AG09309 (cell line): ENCODE measurements at regions not wholly inside any gene's neighbourhood (a gene's known extent, or its start where the extent isn't known, plus 50 kb on each side); places are given as distances from the start of the nearest gene placed in this dataset.

Experiments used
- DNase-seq: peaks from one replicate; pipeline ENCODE4 v3.0.0-alpha.2; 2010; ENCODE audit warnings: low read depth
- H3K4me3 ChIP-seq: 2 replicates; pipeline ENCODE4 v1.5.1; 2011; ENCODE audit warnings: mild to moderate bottlenecking, low read depth, low read length, moderate library complexity; ENCODE audit not compliant: control insufficient read depth
- TF ChIP-seq, protein P1 (sequence below): IDR thresholded peaks from 2 replicates; pipeline ENCODE4 v1.5.1; 2011; ENCODE audit warnings: mild to moderate bottlenecking, low read depth, low read length, inconsistent platforms; ENCODE audit not compliant: insufficient read depth, control insufficient read depth; ENCODE audit errors: missing control alignments

DNA sequence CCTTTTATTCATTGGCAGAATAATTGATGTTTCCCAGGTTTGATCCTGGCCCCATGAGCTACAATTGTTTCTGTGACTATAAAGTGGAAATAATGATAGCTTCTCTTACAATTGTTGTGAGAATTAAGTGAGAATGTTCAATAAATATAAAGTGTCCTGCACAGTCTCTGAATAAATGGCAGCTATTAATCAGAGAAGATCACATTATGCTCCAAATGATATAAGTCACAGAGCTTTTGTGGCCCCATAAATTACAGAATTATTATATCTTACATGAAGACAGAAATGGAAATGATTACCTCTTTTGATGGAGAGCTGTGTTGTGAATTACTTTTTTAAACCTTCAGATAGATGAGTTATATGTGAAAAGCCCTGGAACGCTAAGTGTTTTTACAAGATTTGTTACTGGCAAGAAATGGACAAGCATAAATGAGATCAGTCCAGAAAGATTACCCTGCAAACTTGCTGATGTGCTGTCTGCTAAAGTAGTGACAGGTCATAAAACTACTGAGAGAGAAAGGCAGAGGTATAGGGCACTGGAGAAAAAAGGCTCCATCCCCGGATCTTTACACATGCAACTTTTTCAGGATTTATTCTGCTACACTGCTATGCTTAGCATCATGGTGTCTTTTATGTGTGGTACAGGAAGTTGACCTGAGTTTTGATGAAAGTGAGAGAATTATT lies 750.9 kb upstream of the GOT2 start:
- no peak overlapping the region for H3K4me3 ChIP-seq
- TF ChIP-seq, protein P1, sequence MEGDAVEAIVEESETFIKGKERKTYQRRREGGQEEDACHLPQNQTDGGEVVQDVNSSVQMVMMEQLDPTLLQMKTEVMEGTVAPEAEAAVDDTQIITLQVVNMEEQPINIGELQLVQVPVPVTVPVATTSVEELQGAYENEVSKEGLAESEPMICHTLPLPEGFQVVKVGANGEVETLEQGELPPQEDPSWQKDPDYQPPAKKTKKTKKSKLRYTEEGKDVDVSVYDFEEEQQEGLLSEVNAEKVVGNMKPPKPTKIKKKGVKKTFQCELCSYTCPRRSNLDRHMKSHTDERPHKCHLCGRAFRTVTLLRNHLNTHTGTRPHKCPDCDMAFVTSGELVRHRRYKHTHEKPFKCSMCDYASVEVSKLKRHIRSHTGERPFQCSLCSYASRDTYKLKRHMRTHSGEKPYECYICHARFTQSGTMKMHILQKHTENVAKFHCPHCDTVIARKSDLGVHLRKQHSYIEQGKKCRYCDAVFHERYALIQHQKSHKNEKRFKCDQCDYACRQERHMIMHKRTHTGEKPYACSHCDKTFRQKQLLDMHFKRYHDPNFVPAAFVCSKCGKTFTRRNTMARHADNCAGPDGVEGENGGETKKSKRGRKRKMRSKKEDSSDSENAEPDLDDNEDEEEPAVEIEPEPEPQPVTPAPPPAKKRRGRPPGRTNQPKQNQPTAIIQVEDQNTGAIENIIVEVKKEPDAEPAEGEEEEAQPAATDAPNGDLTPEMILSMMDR: no peak
- no peak for DNase-seq

DNA sequence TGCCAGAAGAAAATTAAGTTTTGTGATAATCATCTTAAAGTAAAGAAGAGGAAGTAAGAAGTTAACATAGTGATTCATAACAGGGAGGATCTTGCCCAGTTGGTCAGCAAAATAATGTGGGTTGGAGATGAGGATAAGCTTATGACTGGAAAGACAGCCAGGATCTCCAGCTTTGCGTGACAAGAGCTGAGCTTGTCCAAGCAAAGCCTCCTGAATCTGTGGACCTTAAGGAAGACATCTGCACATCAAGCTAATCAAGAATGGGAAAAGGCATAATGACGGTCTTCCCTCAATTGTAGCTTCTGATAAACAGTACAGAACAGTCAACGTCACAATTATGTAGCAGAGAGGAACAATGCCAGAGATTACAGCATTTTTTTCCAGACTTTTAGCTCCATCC lies 744.7 kb upstream of the GOT2 start:
- H3K4me3 ChIP-seq: no peak overlapping the region
- TF ChIP-seq, protein P1: no peak
- DNase-seq: peak; percentile 33

DNA sequence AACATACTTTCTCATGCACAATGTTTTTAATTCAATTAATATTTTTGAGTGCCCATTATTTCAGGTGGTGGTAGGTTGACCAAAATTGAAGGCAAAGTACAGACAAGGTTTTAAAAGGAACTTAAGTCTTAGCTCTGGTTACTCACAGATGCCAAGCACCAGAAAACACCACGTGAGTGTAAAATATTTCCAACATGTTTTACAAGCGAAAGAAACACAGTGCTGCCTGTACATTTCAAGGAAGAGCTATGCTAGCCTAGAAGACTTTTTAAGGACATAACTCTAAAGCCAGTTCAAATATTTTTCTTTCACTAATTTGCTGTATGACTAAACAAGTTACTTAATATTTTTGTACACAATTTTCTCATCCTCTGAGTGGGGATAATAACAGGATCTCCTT lies 736.4 kb upstream of the GOT2 start:
- no peak overlapping the region for H3K4me3 ChIP-seq
- TF ChIP-seq, protein P1: no peak
- DNase-seq: no peak

DNA sequence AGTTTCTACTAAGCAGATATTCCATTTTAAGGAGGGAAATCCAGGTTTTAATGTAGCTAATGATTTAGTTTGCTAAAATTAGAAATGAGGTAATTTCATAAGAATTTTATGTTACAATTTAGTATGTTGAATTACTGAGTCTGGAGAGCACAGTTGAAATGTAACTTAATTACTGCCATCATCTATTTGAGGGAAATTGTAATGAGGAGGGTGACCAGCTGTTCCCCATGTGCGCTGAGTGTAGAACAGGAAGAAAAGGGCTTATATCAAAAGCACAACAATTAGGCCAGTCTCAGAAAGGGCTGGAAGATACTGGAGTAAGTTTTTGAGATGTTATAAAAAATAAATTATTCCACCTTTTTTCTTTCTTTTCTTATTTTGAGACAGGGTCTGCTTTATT lies 735.1 kb upstream of the GOT2 start:
- no peak overlapping the region for H3K4me3 ChIP-seq
- DNase-seq: no peak
- TF ChIP-seq, protein P1: no peak

DNA sequence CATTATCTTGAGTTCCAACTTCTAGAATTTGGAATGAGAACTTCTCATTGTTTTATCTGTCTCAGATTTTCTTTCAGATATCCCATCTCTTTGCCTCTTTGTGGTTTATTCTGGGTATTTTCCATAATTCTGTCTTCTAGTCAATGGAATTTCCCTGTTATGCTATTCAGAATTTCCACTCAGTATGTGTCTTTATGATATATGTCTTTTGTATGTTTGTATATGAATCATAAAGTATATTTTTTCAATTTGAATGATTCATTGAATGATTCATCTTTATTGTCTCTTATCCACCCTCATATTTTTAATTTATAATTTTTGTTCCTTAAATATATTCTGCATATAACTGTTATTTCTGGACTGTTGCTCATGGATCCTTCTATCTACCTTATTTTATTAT lies 729.7 kb upstream of the GOT2 start:
- TF ChIP-seq, protein P1: no peak
- DNase-seq: no peak
- H3K4me3 ChIP-seq: no peak overlapping the region

DNA sequence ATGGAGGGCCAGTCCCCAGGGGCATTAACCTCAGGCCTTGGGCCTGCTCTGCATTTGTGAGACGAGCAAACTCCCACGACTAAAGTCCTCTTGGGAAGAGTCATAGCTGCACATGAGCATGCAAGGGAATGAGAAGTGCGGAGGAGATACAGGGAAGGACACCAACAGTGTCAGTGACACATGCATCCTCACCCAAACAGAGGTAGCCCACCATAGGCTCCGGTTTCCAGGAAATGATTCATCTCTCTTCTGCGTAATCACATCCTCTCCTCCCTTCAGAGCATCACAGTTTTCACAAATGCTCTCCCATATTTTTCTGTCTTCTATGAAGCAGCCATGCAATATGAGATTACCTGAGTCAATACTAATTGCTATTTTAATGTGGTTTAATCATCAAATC lies 725.7 kb upstream of the GOT2 start:
- TF ChIP-seq, protein P1: no peak
- no peak for DNase-seq
- H3K4me3 ChIP-seq: no peak overlapping the region
